ENCODE measurements at regions not wholly inside any gene's neighbourhood (a gene's known extent, or its start where the extent isn't known, plus 50 kb on each side); places are given as distances from the start of the nearest gene placed in this dataset.

DNA sequence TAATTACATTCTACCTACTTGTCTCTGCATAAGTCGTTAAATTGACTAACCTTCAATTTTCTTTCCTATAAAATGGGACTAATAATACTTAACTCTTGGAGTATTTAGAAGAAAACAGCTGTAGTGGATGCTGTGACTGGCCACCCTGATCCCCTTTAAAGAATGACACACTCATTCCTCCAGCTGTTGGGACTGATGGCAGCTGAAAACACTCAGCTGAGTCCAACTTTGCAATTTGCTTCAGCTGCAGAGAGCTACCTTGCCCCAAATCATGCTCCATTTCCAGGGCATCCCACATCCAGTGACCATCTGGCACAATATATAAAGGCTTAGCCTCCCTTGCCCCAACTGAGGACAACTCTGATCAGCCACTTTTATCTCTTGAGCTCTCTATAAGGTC, 89.1 kb downstream of the MID1IP1 start:
- DNase-seq: no peak

DNA sequence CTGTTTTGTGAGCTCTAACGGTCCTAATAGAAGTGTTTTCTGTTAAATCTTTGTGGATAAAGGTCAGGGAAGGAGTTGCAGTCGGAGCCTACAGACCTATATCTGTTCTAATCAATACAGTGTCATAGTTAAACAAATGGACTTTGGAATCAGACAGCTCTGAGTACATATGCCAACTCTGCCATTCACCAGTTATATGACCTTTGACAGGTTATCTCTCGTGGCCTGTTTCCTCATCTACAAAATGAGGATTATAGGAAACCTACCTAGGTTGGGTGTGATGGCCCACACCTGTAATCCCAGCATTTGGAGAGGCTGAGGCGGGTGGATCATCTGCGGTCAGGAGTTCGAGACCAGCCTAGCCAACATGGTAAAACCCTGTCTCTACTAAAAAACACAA, 89.7 kb downstream of the MID1IP1 start:
- DNase-seq: no peak

DNA sequence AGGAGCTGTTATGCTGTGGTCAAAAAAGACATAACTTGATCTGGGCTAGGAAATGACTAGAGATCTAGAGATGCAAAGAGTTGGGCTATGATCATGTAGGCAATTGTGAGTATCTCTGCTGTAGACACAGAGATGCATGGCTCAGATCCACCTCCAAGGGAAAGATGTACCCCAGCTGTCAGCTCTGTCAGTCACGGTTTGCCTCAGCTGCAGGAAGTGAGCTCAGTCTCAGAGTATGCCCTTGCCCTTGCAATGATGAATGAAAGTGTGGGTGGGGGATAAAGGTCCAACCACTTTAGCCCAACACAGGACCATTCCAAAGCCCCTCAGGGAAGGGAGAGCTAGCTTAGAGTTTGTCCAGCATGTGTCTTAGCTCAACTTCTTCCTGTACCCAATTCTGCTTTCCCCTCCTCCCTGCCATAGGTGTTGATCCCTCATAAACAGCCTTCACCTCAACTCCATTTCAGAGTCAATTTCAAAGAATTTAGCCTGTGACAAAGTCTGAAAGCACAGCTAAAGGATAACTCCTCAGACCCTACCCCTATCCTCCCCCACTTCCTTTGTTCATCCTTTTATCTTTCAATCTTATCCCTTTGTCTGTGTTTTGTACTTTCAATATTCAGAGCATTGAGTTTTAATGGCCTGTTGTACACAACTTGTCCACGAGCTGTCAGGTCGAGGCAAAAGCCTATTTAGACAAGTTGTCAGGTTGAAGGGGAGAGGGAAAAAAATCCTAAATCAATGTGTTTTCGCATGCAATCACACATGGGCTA, 90.6 kb downstream of the MID1IP1 start:
- no peak for DNase-seq

DNA sequence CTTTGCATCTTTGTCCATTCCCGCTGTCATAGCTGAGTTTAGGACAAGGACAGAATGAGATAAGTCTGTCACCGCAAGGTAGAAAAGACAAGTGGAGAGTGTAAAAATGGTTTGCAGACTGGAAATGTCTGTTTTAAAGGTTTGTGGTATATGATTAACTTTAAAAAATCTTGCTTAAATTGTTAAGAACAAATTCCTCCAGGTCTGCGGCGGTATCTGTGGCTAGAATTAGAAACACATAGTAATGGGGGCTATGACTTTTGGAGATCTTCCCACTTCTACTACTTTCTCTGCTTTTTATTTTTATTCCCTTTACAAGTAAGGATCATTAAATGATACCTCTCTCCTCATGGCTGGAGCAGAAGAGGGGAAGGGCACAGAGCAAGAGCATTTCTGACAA, 92.2 kb downstream of the MID1IP1 start:
- DNase-seq: no peak

DNA sequence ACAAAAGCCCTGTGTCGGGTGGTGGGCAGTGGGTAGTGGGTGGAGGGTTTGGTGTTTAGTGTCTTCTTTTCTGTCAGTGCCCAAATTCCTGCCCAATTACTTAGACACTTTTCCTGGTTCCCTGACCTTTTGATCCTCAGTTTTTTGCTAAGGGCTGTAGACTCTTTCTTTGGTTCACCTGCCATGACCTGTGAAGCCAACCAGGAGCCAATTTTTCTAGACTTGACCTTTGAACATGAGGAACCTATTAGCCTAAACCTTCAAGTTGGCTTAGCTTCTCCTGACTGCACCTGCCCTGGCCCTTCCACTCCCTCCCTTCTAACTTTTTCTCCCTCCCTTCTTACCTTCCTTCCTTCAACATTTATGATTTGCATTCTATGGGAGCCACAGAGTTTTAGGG, 94.5 kb downstream of the MID1IP1 start:
- DNase-seq: no peak

DNA sequence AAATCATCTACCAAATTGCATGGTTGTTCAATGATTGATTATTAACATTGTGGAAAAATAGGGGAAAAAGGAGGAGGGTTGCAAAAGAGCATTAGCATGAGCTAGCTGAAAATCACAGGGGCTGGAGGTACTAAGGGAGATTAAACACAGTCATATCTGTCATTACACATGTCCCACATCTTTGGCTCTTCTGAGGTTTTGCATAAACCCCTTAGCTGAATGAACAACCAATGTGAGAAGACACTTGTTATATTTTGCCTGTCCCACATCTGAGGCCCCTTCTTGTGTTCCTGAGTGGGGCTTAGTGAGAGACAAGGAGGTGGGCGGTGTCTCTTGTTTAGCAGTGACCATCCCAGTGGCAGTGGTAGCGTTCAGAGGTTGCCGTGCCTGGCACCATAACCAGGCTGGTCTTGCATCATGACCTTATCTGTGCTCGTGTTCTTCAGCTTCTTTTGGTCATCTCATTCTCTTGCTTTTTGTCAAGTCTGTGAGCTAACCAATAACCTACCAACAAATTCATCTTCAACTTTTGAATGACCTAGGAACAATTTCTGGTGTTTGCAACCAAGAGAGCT, 95.6 kb downstream of the MID1IP1 start:
- no peak for DNase-seq

DNA sequence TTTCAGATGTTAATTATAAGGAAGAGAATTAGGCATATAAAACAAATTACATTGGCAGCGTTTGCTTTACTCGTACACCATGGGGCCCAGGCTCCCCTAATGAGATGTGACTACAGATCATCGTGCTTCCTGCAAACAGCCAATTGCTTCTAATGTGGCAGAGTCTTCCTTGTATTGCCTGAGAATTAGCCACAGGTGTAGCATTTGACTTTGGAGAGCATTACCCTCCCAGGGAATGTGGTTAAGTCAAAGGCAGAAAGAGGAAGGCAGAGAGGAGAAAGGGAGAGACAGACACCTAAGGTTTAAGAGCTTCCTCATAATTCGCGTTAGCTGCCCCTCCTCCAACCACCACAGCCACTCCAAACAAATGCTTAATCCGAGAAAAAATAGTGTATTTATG, 97.0 kb downstream of the MID1IP1 start:
- DNase-seq: peak; percentile 13 to 56

DNA sequence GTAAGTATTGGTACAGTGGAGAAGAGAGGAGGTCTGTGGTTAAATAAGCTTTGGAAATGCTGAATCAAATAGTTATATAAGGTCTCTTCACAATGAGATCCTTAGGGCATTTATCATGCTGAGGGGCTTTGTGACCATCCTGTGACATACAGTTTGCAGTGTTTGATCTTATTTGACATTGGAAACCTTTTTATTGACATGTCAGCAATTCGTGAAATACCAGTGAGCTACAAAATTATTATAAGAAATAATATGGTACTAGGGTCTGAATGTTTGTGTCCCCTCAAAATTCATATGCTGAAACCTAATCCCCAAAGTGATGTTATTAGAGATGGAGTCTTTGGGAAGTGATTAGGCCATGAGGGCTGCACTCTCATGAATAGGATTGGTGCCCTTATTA, 98.4 kb downstream of the MID1IP1 start:
- no peak for DNase-seq

DNA sequence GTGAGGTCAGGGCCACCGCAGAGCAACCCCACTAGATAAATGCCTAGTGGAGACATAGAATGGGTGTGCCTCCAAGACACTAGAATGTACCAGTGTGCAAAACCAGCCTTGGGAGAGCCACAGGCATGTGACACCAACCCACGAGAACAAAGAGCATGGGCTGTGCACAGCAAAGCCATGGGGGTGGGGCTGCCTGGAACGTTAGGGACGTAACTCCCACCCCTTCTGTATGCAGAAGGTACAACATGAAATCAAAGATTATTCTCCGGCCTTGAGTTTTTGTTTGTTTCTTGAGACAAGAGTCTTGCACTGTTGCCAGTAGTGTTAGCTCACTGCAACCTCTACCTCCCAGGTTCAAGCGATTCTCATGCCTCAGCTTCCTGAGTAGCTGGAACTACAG, 99.5 kb downstream of the MID1IP1 start:
- DNase-seq: no peak

DNA sequence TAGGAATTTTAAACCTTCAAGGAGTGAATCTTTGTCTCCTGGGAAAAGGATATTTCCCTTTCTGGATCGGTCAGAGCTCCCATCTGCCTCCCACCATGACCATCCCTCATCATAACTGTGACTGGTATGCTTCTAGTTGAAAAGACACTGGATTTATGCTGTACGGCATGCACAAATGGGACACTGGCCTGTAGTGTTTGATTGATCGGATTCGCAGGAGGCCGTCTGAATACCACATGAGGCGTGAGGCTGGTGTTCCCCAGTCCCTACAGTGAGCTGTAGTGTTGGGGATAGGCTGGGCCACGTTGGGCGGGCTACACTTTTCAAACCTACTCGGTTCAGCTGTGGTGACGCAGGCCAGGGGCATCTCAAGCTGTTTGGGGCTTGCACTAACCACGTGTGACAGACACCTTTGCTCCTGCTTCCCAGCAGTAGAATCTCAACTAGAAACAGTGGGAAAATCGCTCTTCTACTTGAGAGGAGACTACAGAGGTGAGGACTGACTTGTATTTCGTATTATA, 101.8 kb downstream of the MID1IP1 start:
- no peak for DNase-seq

DNA sequence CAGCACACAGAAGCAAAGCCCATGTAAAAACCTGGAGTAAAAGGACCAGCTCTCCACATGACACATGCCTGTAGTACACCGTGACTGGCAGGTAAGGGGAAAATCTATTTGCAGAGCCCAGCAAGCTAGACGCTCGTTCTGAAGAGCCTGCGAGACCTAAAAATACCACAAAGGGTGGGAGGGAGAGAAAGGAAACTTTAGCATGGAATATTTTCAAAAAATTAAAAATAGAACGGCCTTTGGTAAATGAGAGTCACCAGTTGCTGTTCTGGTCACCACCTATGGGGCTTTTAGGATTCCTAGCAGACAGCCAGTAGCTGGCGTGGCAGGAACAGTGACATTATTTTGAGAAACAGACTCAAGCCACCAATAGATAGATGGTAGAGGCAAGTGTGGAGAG, 115.5 kb downstream of the MID1IP1 start:
- DNase-seq: no peak

DNA sequence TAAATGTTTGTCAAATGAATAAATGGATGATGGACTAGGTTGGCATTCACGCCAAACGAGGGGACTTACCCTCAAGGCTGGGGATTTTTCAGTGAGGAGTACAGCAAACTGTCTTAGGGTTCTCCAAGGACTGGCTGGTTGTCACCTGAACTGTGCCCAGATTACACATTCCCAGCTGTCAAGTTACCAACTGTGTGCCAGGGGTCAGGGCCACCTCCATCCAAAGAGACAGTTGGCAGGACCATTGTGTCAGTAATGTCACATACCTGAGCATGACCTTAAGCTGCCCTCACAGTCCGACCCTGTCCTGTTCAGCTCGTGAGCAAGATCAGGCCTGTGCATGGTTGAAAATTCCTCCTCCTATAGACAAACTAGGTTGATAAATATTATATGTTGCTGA, 116.7 kb downstream of the MID1IP1 start:
- no peak for DNase-seq

DNA sequence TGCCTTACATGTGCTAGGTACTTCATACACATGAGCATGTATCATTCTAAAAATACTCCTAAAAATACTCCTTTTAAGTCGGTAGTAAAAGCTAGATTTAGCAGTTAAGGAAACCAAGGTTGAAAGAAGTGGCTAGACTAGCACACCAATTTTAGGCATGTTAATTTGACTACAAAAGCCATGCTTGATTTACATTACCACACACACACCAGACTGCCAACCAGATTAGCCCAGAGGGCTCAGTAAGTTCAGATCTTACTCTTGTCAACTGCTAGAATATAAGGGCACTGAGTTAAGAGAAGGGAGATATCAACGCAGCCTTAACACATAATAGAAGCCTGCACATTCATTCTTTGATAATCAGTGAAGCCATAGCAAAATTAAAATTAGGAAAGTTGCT, 117.9 kb downstream of the MID1IP1 start:
- no peak for DNase-seq

DNA sequence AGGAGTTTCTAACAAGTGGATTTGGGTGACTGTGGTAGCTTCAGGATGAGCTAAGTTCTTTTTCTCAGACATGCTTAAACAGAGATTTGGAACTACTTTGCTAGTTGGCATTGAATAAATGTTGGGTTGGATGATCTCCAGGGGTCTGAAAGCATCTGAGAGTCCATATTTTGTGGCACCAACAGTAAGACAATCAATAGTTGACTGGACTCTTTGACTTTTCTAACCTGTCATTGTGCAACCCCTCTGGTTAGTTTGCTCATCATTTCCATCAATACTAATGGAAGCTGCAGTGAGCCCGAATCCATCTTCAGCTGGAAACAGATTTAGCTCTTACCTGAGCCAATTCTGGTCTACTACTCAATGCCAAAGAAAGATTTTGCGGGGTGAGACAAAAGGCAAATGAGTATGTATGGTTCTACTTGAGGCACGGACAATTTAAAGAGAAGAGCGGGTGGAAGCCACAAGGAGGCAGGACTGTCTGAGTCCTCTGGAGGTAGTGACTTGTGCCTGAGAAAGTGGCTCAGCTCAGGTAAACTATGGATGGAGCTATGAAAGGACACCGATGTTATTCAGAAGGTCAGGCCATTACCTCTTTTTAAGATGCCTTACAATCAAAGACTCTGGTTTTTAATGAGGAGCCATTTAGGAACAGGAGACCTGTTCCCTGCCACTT, 118.7 kb downstream of the MID1IP1 start:
- DNase-seq: no peak

DNA sequence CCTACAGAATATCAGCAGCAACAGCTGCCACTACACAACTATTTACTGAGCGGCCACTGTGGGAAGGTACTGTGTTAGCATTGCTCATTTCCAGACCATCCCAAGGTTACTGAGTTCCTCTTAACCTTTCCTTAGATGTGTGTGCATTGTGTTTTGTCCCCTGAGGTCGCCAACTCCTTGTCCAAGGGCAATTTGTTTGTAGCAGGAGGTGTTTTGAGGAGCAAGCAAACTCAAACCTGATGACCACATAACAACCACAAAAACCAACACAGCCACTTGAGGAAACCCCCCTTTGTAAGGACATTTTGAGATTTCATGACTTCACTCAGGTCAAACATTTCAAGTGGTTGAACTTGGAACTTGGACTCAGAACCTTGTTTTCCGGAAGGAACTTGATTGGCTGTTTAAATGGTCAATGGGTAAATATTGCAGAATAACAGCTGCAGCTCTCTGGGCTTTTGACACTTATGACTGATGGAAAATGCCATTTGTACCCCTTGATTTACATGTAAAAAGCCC, 122.3 kb downstream of the MID1IP1 start:
- no peak for DNase-seq

DNA sequence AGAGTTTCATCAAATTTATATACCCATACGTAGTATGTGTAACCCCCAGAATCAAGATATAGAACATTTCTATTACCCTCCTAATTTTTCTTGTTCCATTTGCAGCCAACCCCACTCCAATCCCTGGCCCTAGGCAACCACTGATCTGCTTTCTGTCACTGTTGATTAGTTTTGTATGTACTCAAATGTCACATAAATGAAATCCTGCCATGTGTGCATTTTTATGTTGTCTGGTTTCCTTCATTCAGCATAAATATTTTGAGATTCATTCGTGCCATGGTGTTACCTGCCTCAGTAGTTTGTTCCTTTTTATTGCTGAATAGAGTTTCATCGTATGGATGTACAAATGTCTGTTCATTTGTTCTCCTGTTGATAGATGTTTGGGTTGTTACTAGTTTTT, 126.3 kb downstream of the MID1IP1 start:
- DNase-seq: no peak

DNA sequence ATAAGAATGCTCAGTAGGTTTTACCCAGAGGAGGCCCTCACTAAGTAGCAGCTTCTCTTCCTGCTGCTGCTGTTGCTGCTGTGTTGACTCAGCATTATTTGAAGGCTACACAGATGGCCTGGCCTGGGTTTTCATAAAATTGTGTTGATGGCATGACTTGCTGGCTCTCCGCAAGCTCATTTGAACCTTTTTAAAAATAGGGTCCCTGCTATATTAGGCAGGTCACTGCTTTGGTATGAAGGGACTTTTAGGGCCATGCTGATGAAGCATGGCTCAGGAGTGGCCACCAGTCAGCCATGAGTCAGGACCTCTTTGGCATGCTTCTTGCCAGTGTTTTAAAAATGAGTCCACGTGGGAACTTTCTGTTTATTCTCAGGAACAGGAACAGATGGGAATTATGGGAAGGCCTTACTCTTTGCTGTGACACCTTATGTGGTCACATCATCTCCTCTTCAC, 128.7 kb downstream of the MID1IP1 start:
- no peak for DNase-seq

DNA sequence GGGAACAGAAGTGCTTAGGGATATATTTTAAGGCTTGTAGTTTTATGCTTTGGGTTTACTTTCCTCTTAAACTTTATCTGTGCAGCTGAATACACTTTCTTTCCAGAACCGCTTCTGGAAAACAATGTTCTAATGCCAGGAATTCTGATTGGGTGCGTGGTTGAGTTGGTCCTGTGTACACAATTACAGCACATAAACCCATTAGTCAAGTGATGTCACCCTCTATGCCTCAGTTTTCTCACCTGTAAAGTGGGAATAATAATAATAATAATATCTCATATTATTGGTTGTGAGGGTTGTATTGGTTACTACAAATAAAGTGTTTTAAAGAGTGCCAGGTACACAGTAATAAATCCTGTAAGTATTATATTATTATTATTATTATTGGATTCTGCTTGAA, 129.2 kb downstream of the MID1IP1 start:
- no peak for DNase-seq

DNA sequence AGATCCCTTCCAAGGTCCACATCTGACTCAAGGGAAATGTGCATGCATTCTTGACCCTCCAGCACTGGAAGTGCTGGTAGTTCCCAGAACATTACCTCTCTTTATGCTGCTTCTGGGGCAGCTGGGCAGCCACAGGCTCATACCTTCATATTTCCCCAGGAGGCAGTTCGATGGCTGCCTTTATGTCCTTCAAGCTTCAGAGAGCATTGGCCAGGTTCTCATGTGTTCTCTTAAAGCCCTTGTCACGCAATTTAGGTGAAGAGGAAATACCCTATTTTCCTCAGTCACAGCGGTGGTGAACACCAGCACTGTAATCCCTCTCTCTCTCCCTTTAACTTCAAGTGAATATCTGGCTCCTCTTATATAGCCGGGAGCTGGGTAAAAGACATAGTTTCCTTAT, 134.3 kb downstream of the MID1IP1 start:
- no peak for DNase-seq

DNA sequence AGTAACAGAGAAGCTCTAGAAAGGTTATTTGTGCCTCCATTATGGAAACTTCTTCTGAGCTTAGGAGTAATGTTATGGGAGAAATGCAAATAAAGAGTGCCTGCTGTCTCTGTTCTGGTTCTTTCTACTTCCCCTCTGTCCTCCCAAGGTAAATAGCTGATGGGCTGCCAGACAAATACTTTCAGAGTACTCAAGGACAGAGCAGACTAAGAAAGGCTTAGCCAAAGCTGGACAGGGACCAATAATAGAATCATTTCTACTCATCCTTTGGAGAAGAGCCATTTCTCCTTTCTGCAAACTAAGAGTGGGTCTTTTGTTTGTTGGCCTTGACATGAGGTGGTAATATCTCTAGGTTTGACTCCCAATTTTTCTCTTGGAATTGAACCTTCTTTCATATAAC, 136.1 kb downstream of the MID1IP1 start:
- no peak for DNase-seq

DNA sequence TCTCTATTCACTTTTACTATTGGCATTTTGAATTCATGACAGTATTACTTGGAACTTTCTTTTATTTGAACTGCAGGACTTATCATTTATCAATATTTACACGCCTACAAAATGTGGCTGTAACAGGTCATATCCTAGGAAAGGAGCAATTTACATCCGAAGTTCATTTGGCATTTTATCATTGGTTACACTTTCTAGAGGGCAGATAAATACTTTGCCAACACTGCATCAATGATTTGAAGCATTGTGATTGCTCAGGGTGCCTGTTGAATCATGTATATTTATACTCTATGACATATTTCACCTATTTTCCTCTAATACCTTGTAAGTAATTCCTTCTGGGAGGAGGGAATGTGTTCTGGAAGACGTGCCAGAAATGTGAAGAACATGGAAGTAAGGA, 136.7 kb downstream of the MID1IP1 start:
- no peak for DNase-seq

DNA sequence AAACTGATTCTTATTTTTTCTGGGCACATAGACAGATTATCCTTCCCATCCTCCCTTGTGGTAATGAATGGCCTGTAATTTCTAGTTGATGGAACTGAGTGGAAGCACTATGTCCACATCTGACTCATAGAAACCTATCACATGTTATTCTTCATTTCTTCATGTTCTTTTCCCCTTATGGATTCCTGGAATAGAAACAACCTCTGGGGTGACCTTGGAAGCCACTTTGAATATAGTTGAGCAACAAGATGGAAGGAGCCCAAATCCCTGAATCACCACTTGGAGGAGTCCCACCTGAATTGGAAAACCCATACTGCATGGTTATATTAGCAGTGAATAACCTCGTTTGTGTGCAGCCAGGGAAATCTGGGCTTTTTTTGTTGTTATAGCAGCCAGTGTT, 137.8 kb downstream of the MID1IP1 start:
- DNase-seq: no peak

DNA sequence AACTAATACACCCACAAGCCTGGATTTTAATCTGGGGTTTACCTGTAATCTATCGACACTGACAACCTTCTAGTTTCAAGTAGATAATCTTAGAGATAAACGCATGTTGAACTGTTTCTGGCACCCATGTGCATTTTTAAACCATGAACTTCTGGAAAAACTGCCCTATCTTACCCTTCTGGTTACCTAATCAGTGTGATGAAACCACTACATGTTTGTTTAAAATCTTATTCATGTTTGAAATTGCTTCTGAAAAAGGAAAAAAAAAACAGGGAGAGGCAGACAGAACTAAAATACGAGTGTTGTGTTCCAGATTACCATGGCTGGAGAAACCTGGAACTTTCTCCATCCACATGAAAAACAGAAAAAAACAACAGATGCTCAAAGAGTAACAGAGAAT, 139.3 kb downstream of the MID1IP1 start:
- no peak for DNase-seq

DNA sequence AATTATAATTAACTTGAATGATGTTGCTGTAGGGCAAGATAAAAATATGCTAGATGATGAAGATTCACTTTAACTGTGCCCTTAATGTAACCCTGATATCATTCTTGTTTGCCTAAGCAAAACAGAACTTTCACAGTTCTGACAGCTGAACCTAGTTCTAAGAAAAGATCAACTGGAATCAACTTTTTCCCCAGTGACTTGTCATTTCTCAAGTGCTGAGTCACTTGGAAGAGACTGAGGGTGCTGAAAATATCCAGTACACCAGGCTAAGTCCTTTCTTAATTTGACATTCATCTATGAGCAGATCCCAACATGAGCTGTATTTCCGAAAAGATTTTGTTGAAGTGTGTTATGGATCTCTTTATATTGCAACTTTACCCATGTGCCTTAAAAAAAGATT, 140.4 kb downstream of the MID1IP1 start:
- DNase-seq: no peak

Data from NCI-H2081 (cell line).